ENCODE measurements at regions not wholly inside any gene's neighbourhood (a gene's known extent, or its start where the extent isn't known, plus 50 kb on each side); places are given as distances from the start of the nearest gene placed in this dataset.

DNA sequence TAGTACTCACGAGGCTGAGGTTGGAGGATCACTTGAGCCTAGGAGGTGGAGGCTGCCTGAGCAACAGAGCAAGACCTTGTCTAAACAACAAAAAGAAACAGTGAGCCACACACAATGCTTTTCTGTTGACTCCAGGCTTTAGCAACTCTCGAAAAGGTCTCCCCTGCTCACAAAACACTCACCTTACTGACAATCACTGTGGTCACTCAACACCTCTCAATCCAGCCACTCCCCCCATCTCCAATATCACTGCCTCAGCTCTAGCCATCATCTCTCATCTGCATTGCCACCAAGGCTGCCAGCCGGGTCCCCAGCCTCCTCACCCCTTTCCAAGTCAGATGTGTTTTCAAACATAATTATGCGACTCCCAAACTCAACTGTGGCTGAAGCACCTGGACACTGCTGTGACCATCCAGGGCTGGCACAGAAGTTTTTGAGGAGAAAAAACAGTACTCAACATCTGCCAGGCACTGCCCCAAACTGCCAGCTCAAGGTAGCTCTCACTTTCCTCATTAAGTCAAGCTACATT lies 218.0 kb upstream of the ARID1B start:
- TF ChIP-seq MYC (IDR thresholded peaks at IDR 0.05; ENCODE audit: low read depth, low read length) (no peak), POLR2A (IDR thresholded peaks at IDR 0.05; ENCODE audit: extremely low read depth, insufficient read length) (no peak)
- TF ChIP-seq, protein P1, sequence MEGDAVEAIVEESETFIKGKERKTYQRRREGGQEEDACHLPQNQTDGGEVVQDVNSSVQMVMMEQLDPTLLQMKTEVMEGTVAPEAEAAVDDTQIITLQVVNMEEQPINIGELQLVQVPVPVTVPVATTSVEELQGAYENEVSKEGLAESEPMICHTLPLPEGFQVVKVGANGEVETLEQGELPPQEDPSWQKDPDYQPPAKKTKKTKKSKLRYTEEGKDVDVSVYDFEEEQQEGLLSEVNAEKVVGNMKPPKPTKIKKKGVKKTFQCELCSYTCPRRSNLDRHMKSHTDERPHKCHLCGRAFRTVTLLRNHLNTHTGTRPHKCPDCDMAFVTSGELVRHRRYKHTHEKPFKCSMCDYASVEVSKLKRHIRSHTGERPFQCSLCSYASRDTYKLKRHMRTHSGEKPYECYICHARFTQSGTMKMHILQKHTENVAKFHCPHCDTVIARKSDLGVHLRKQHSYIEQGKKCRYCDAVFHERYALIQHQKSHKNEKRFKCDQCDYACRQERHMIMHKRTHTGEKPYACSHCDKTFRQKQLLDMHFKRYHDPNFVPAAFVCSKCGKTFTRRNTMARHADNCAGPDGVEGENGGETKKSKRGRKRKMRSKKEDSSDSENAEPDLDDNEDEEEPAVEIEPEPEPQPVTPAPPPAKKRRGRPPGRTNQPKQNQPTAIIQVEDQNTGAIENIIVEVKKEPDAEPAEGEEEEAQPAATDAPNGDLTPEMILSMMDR (IDR thresholded peaks at IDR 0.05; ENCODE audit: low read depth, low read length) = no peak
